ENCODE measurements at regions not wholly inside any gene's neighbourhood (a gene's known extent, or its start where the extent isn't known, plus 50 kb on each side); places are given as distances from the start of the nearest gene placed in this dataset.
A peak's percentile ranks its signal among the peaks of the same experiment; 100 is the strongest.

- Histone ChIP-seq H4K20me1 (replicated peaks; ENCODE audit: control insufficient read depth, extremely low read depth, insufficient read depth, low read length) (no peaks in the 10 kb centered on the region), H3K79me2 (ENCODE audit: control insufficient read depth, insufficient read depth, low read length) (no peaks in the 10 kb centered on the region), H3K4me1 (ENCODE audit: control insufficient read depth, extremely low read depth, insufficient read depth, low read length) (no peaks in the 10 kb centered on the region), H3K4me2 (ENCODE audit: insufficient read depth, low read length) (no peak overlapping the region), H3K27ac (ENCODE audit: insufficient read depth, low read depth, low read length) (no peak overlapping the region), H3K27me3 (ENCODE audit: control insufficient read depth in 2 of 2, insufficient read depth in 2 of 2, low read length in 2 of 2) (no peaks in the 10 kb centered on the region), H3K9me1 (replicated peaks; ENCODE audit: control insufficient read depth, extremely low read depth, insufficient read depth, low read length) (no peaks in the 10 kb centered on the region), H3K36me3 (ENCODE audit: control insufficient read depth in 2 of 2, extremely low read depth in 1 of 2, insufficient read depth in 2 of 2, low read length in 2 of 2) (no peaks in the 10 kb centered on the region), H3K9ac (replicated peaks; ENCODE audit: extremely low read depth, insufficient read depth, low read length) (no peak overlapping the region), H3K4me3 (replicated peaks in 1 of 3; ENCODE audit: insufficient read depth in 1 of 3, low read depth in 1 of 3, low read length in 3 of 3) (no peak overlapping the region), H2AFZ (ENCODE audit: low read depth, low read length) (no peak overlapping the region), H3K9me3 (replicated peaks; ENCODE audit: control insufficient read depth, insufficient read depth, low read length) (no peaks in the 10 kb centered on the region)
- CTCF ChIA-PET: no interaction called here
- TF ChIP-seq POLR2AphosphoS5 (IDR thresholded peaks at IDR 0.05; ENCODE audit: insufficient read depth, low read depth, low read length): no peak
- TF ChIP-seq GATA2 (IDR thresholded peaks at IDR 0.05; ENCODE audit: insufficient read depth, insufficient read length, low read depth, low read length): no peak
- TF ChIP-seq MAX (IDR thresholded peaks at IDR 0.05; ENCODE audit: insufficient read depth, insufficient read length): no peak
- no peak for TF ChIP-seq CTCF (IDR thresholded peaks at IDR 0.05; ENCODE audit: extremely low read depth in 1 of 2, insufficient read depth in 1 of 2, low read depth in 1 of 2, low read length in 2 of 2)
- dilution Hi-C loops (cut with MboI; ENCODE audit: extremely low pct_ligation_motif_present, low sequenced_read_pairs) (no loop called here), intact Hi-C loops (cut with micrococcal nuclease) (no loop called here)
- BruUV-seq (replicated peaks): no TSS peak
- POLR2A ChIA-PET: no interaction called here
- peak; percentile 6 for DNase-seq (ENCODE audit: low read depth, low spot score)
- FAIRE-seq: no peak
Observed at GRCh38 chr1:232435729-232436128, 194.2 kb downstream of the SIPA1L2 start.

GRCh38 chr1:232432313-232432712 is 197.6 kb downstream of the SIPA1L2 start:
- no peaks in the 10 kb centered on the region for H3K9me1 ChIP-seq (replicated peaks; ENCODE audit: control insufficient read depth, extremely low read depth, insufficient read depth, low read length)
- POLR2A ChIA-PET: no interaction called here
- no TSS peak for BruUV-seq (replicated peaks)
- H4K20me1 ChIP-seq (replicated peaks; ENCODE audit: control insufficient read depth, extremely low read depth, insufficient read depth, low read length): no peaks in the 10 kb centered on the region
- dilution Hi-C loops (cut with MboI; ENCODE audit: extremely low pct_ligation_motif_present, low sequenced_read_pairs): no loop called here
- no peak overlapping the region for H3K9ac ChIP-seq (replicated peaks; ENCODE audit: extremely low read depth, insufficient read depth, low read length)
- FAIRE-seq (no peak), DNase-seq (ENCODE audit: low read depth, low spot score) (no peak)
- intact Hi-C loops (cut with micrococcal nuclease): no loop called here
- no peak overlapping the region for H3K4me3 ChIP-seq (replicated peaks in 1 of 3; ENCODE audit: insufficient read depth in 1 of 3, low read depth in 1 of 3, low read length in 3 of 3)
- no peaks in the 10 kb centered on the region for H3K4me1 ChIP-seq (ENCODE audit: control insufficient read depth, extremely low read depth, insufficient read depth, low read length)
- no peaks in the 10 kb centered on the region for H3K9me3 ChIP-seq (replicated peaks; ENCODE audit: control insufficient read depth, insufficient read depth, low read length)
- H2AFZ ChIP-seq (ENCODE audit: low read depth, low read length): no peak overlapping the region
- no peaks in the 10 kb centered on the region for H3K36me3 ChIP-seq (ENCODE audit: control insufficient read depth in 2 of 2, extremely low read depth in 1 of 2, insufficient read depth in 2 of 2, low read length in 2 of 2)
- no peak overlapping the region for H3K27ac ChIP-seq (ENCODE audit: insufficient read depth, low read depth, low read length)
- CTCF ChIA-PET: no interaction called here
- H3K79me2 ChIP-seq (ENCODE audit: control insufficient read depth, insufficient read depth, low read length): no peaks in the 10 kb centered on the region
- no peaks in the 10 kb centered on the region for H3K27me3 ChIP-seq (ENCODE audit: control insufficient read depth in 2 of 2, insufficient read depth in 2 of 2, low read length in 2 of 2)
- TF ChIP-seq POLR2A (IDR thresholded peaks at IDR 0.05; ENCODE audit: low read depth, low read length) (no peak), MYC (IDR thresholded peaks at IDR 0.05; ENCODE audit: low read depth, low read length) (no peak), FOS (IDR thresholded peaks at IDR 0.05; ENCODE audit: borderline replicate concordance, insufficient read depth, low read length) (no peak), CTCF (IDR thresholded peaks at IDR 0.05; ENCODE audit: extremely low read depth in 1 of 2, insufficient read depth in 1 of 2, low read depth in 1 of 2, low read length in 2 of 2) (no peak), MAX (IDR thresholded peaks at IDR 0.05; ENCODE audit: insufficient read depth, insufficient read length) (no peak)
- no peak overlapping the region for H3K4me2 ChIP-seq (ENCODE audit: insufficient read depth, low read length)

Data from endothelial cell of umbilical vein (primary cell).